Large intestine (tissue), 3 donors: ENCODE measurements at regions not wholly inside any gene's neighbourhood (a gene's known extent, or its start where the extent isn't known, plus 50 kb on each side); places are given as distances from the start of the nearest gene placed in this dataset.

Experiments
- DNase-seq, 2 donors: peaks; one replicate each; pipeline versions ENCODE4 v3.0.0 to v3.0.0-alpha.2; 2013
- H3K27ac ChIP-seq: one replicate; pipeline ENCODE4 v1.5.1; 2013; ENCODE audit warnings: low read length
- H3K27me3 ChIP-seq: 2 replicates; pipeline ENCODE4 v1.6.1; 2013; ENCODE audit warnings: low read length; ENCODE audit not compliant: control insufficient read depth, insufficient read depth
- H3K36me3 ChIP-seq: 2 replicates; pipeline ENCODE4 v1.6.1; 2013; ENCODE audit warnings: low read length; ENCODE audit not compliant: control insufficient read depth, insufficient read depth
- H3K4me1 ChIP-seq: one replicate; pipeline ENCODE4 v1.6.1; 2013; ENCODE audit warnings: low read length; ENCODE audit not compliant: control insufficient read depth, insufficient read depth
- H3K4me3 ChIP-seq: one replicate; pipeline ENCODE4 v1.5.1; 2013; ENCODE audit warnings: low read length
- H3K9me3 ChIP-seq: one replicate; pipeline ENCODE4 v1.6.1; 2013; ENCODE audit warnings: mild to moderate bottlenecking, low read depth, low read length, moderate library complexity; ENCODE audit not compliant: control insufficient read depth
- WGBS: methylation state at CpG from one replicate; pipeline ENCODE4 v1.1.5; 2013; ENCODE audit warnings: low lambda C conversion rate; ENCODE audit not compliant: insufficient coverage; 5-methylcytosine and 5-hydroxymethylcytosine counted together

DNA sequence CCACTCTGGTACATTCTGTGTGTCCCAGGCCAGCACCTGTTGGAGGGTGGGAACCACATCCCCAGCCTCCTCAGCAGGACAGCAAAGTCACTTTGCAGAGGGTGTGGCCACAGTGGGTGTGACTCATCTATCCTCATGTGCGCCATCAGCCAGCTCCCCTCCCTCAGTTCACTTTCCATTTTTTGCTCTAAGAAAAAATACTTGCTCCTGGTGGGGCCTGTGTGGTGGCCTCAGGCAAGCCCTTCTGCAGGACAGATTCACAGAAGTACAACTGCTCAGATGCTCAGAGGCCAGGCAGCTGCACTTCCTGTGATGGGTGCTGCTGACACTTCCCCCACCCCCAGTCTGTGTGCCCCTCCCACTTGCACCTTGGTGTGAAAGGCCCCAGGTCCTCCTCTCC lies 78.3 kb upstream of the ALDH1L1 start:
- no peak overlapping the region for H3K27ac ChIP-seq
- WGBS: no CpG with 5 or more reads among the region's 1 CpG
- no peaks in the 10 kb centered on the region for H3K36me3 ChIP-seq
- DNase-seq: no peak
- no peak overlapping the region for H3K4me3 ChIP-seq
- H3K27me3 ChIP-seq: peaks cover 8% of the 10 kb centered on the region
- no peaks in the 10 kb centered on the region for H3K4me1 ChIP-seq
- H3K9me3 ChIP-seq: no peaks in the 10 kb centered on the region

DNA sequence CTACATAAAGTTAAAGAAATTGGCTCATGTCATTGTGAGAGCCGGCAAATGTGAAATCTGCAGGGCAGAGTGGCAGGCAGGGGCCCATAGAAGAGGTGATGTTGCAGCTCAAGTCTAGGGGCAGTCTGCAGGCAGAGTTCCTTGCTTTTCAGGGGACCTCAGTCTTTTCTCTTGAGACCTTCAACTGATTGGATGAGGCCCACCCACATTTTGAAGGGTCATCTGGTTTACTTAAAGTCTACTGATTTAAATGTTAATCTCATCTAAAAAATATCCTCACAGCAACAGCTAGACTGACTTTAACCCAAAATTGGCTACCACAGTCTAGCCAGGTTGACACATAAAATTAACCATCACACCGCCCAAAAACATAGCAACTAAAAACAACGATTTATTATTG lies 77.6 kb upstream of the ALDH1L1 start:
- peaks cover 8% of the 10 kb centered on the region for H3K27me3 ChIP-seq
- H3K36me3 ChIP-seq: no peaks in the 10 kb centered on the region
- no peaks in the 10 kb centered on the region for H3K9me3 ChIP-seq
- DNase-seq: no peak
- WGBS: 80% methylated on average over 1 of the region's 3 CpGs
- no peak overlapping the region for H3K4me3 ChIP-seq
- no peaks in the 10 kb centered on the region for H3K4me1 ChIP-seq
- no peak overlapping the region for H3K27ac ChIP-seq

DNA sequence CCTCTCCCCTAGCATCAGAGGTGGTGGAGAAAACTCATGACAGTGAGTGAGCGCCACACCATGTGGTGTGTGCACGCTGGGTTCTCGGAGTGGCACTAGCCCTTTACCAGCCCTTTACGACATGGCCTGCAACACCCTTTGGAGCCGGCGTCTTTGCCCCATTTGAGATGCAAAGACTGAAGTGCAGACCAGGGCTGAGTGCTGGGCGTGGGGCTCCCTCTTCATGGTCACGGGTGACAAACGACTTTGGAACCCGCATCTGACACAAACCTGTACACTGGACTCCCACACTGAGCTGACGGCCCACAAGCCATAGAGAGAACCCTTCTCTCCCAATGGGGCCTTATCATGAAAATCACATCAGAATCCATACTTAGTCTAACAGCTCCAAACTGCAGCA lies 76.8 kb upstream of the ALDH1L1 start:
- whole genome bisulfite sequencing: 100% methylated on average over 1 of the region's 11 CpGs
- no peak overlapping the region for H3K27ac ChIP-seq
- H3K9me3 ChIP-seq: no peaks in the 10 kb centered on the region
- no peak overlapping the region for H3K4me3 ChIP-seq
- peaks cover 8% of the 10 kb centered on the region for H3K27me3 ChIP-seq
- no peak for DNase-seq
- no peaks in the 10 kb centered on the region for H3K4me1 ChIP-seq
- H3K36me3 ChIP-seq: no peaks in the 10 kb centered on the region

DNA sequence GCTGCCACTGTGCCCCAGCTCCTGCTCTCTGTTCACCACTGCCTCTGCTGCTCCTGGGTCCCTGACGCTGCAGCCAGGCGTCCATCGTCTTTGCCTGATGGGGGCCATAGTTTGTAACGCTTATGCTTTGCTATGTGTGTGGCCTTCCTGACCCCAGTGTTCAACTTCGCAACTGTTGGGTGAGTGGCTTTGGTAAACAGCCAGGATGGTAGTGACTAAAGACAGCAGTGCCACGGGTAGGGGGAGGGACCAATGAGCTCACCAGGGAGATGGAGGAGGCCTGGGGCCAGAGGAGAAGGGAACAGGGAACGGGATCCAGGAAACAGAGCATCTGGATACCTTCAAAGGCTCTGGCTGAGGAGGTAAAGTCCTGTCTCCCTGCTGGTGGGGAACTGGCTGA lies 75.9 kb upstream of the ALDH1L1 start:
- Histone ChIP-seq H3K27me3 (peaks cover 7% of the 10 kb centered on the region), H3K4me1 (no peaks in the 10 kb centered on the region), H3K36me3 (no peaks in the 10 kb centered on the region), H3K27ac (no peak overlapping the region), H3K4me3 (no peak overlapping the region), H3K9me3 (no peaks in the 10 kb centered on the region)
- WGBS: no CpG with 5 or more reads among the region's 7 CpGs
- DNase-seq: no peak

DNA sequence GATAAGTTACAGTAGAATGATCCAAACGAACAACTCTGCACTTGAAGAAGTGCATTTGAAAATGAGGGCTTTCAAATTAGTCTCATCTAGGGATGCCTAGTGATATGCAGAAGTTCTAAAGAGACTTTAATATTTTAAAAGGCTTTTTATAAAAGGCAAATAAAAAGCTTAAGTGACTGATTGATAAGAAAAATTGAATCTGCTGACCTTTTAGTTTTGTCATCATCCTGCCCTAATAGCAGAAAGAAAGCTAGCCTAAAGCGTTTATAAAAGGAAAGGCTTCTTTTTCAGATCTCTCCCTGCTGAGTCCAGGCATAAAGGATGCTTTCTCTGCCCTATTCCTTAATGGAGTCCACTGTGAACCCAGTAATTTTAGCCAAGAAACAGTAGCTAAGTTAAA lies 72.7 kb upstream of the ALDH1L1 start:
- WGBS: 67% methylated on average over 1 of the region's 2 CpGs
- H3K27ac ChIP-seq: no peak overlapping the region
- no peak overlapping the region for H3K4me3 ChIP-seq
- H3K27me3 ChIP-seq: peaks cover 3% of the 10 kb centered on the region
- H3K9me3 ChIP-seq: no peaks in the 10 kb centered on the region
- DNase-seq: no peak
- H3K36me3 ChIP-seq: no peaks in the 10 kb centered on the region
- H3K4me1 ChIP-seq: no peaks in the 10 kb centered on the region

DNA sequence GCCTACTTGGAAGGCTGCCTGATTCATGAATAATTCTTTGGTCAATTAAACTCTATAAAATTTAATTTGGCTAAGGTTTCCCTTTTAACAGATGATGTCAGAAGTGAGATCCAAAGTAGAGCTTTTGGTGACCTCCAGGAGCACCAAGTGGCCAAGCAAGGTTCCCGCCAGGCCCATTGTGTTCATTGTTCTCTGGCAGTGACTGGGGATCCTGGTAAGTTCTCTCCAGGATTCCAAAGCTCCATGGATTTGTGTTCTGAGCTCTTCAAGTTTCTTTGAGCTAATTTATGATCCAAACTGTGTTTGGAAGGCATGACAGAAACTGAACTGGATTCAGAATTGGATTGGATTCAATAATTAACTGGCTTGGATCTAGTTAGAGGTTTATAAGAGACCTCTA lies 72.0 kb upstream of the ALDH1L1 start:
- Histone ChIP-seq H3K4me3 (no peak overlapping the region), H3K9me3 (no peaks in the 10 kb centered on the region), H3K4me1 (no peaks in the 10 kb centered on the region), H3K27ac (no peak overlapping the region), H3K36me3 (no peaks in the 10 kb centered on the region), H3K27me3 (peaks cover 3% of the 10 kb centered on the region)
- WGBS: no CpG with 5 or more reads among the region's 1 CpG
- no peak for DNase-seq

DNA sequence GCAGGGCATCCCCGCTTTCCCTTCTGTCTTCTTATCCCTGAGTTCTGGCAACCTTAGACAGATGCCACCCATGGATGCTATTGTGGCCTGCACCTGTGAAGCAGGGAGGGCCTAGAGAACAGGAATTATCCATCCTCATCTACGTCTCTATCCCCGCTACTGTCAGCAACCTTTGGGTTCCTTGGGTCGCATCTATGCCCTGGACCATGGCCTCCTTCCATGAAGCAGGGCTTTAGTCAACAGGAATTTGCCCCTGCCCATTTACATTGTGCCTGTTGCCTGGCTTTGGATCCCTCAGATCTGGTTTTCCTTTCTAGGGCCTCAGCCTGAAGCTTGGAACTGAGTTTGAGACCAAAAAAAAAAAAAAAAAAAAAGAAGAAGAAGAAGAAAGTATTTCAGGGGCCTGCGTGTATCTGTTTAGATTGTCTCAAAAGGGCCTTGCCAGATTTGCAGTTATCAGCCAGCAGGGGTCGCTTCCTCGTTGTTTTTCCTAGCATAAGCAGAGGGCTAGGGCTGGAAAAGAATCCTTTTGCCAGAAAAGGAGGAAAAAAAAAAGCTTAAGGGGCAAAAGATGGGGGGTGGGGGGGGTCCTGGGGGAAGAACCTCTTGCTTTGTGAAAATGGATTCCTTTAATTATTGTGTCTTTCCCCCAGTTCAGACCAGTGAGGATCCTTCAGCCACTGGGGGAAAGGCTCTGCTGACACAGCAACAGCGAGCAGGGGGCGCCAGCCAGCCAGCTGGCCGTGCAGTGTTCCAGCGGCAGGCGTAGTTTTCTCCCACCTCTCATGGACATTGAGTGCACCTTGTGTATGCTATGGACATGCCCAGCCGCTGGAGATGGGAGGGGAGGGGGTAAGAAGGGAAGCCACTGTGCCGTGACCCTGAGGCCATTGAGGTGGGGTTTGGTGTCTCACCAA lies 65.7 kb upstream of the ALDH1L1 start:
- no peak overlapping the region for H3K27ac ChIP-seq
- no peaks in the 10 kb centered on the region for H3K4me1 ChIP-seq
- H3K27me3 ChIP-seq: no peaks in the 10 kb centered on the region
- H3K36me3 ChIP-seq: no peaks in the 10 kb centered on the region
- H3K4me3 ChIP-seq: no peak overlapping the region
- DNase-seq: peak in 1 of 2 donors; percentile 19
- H3K9me3 ChIP-seq: peaks cover 2% of the 10 kb centered on the region
- no CpG with 5 or more reads among the region's 14 CpGs for whole genome bisulfite sequencing
